Progenitor cell of endocrine pancreas (in vitro differentiated cells): ENCODE measurements at regions not wholly inside any gene's neighbourhood (a gene's known extent, or its start where the extent isn't known, plus 50 kb on each side); places are given as distances from the start of the nearest gene placed in this dataset.
A peak's percentile ranks its signal among the peaks of the same experiment; 100 is the strongest.

Experiments used
- DNase-seq: peaks from one replicate; pipeline ENCODE4 v3.0.0; 2021; ENCODE audit warnings: low spot score; ENCODE audit not compliant: unreplicated experiment
- H3K27ac Mint-ChIP-seq: 2 replicates; pipeline ENCODE4 v1.8.0; 2021; ENCODE audit warnings: mild to moderate bottlenecking, moderate library complexity, mixed read lengths
- H3K27me3 Mint-ChIP-seq: 2 replicates; pipeline ENCODE4 v1.8.0; 2021; ENCODE audit warnings: mixed read lengths
- H3K36me3 Mint-ChIP-seq: 2 replicates; pipeline ENCODE4 v1.8.0; 2022; ENCODE audit warnings: mixed read lengths; ENCODE audit not compliant: insufficient read depth
- H3K4me1 Mint-ChIP-seq: 2 replicates; pipeline ENCODE4 v1.8.0; 2021; ENCODE audit warnings: low read depth, mixed read lengths
- H3K4me3 Mint-ChIP-seq: 2 replicates; pipeline ENCODE4 v1.8.0; 2021; ENCODE audit warnings: low read depth, mild to moderate bottlenecking, moderate library complexity, mixed read lengths
- H3K9me3 Mint-ChIP-seq: 2 replicates; pipeline ENCODE4 v1.8.0; 2021; ENCODE audit warnings: low read depth, mixed read lengths
- CTCF ChIP-seq: fragments of 200-600 bp; sonication (generic); IDR thresholded peaks from one replicate; pipeline ENCODE4 v1.5.0; 2021; ENCODE audit warnings: antibody characterized with exemption, mild to moderate bottlenecking; ENCODE audit not compliant: unreplicated experiment

- H3K9me3 Mint-ChIP-seq, result peaks cover 16% of the 10 kb centered on the region
- H3K36me3 Mint-ChIP-seq, result peaks cover 1% of the 10 kb centered on the region
- H3K27me3 Mint-ChIP-seq, result peaks cover 25% of the 10 kb centered on the region
- TF ChIP-seq CTCF, result peak; percentile 38
- no peak overlapping the region for H3K27ac Mint-ChIP-seq
- no peaks in the 10 kb centered on the region for H3K4me1 Mint-ChIP-seq
- DNase-seq, result no peak
- H3K4me3 Mint-ChIP-seq, result no peak overlapping the region
Measured at GRCh38 chr18:47758000-47758399, 172.5 kb downstream of the SMAD2 start.

- peaks cover 9% of the 10 kb centered on the region for H3K9me3 Mint-ChIP-seq
- peak; percentile 72 for DNase-seq
- no peak overlapping the region for H3K27ac Mint-ChIP-seq
- H3K4me3 Mint-ChIP-seq, result no peak overlapping the region
- peak; percentile 97 for TF ChIP-seq CTCF
- no peaks in the 10 kb centered on the region for H3K36me3 Mint-ChIP-seq
- peaks cover 34% of the 10 kb centered on the region for H3K27me3 Mint-ChIP-seq
- no peaks in the 10 kb centered on the region for H3K4me1 Mint-ChIP-seq
Measured at GRCh38 chr18:47756364-47757016, 174.0 kb downstream of the SMAD2 start.

- no peaks in the 10 kb centered on the region for H3K4me1 Mint-ChIP-seq
- DNase-seq, result no peak
- H3K27ac Mint-ChIP-seq, result no peak overlapping the region
- no peaks in the 10 kb centered on the region for H3K36me3 Mint-ChIP-seq
- H3K4me3 Mint-ChIP-seq, result no peak overlapping the region
- no peak for TF ChIP-seq CTCF
- peaks cover 2% of the 10 kb centered on the region for H3K9me3 Mint-ChIP-seq
- H3K27me3 Mint-ChIP-seq, result peaks cover 40% of the 10 kb centered on the region
Measured at GRCh38 chr18:47755102-47755456, 175.4 kb downstream of the SMAD2 start.

- Mint-ChIP-seq H3K36me3 (no peaks in the 10 kb centered on the region), H3K4me3 (peak overlapping the region; percentile 49), H3K27me3 (peaks cover 40% of the 10 kb centered on the region), H3K9me3 (no peaks in the 10 kb centered on the region), H3K4me1 (no peaks in the 10 kb centered on the region), H3K27ac (no peak overlapping the region)
- TF ChIP-seq CTCF, result peak; percentile 89
- DNase-seq, result peak; percentile 78
Measured at GRCh38 chr18:47754311-47755101, 176.0 kb downstream of the SMAD2 start.

- Mint-ChIP-seq H3K9me3 (no peaks in the 10 kb centered on the region), H3K27ac (no peak overlapping the region), H3K4me3 (no peak overlapping the region), H3K27me3 (peaks cover 40% of the 10 kb centered on the region), H3K4me1 (peaks cover under 1% of the 10 kb centered on the region), H3K36me3 (no peaks in the 10 kb centered on the region)
- TF ChIP-seq CTCF, result no peak
- no peak for DNase-seq
Measured at GRCh38 chr18:47752796-47753645, 177.4 kb downstream of the SMAD2 start.
